GM12891 (cell line): ENCODE measurements at regions not wholly inside any gene's neighbourhood (a gene's known extent, or its start where the extent isn't known, plus 50 kb on each side); places are given as distances from the start of the nearest gene placed in this dataset.

Source experiments
- PAX5 ChIP-seq: IDR thresholded peaks from 2 replicates; pipeline ENCODE4 v1.6.1; 2011; ENCODE audit warnings: low read length, moderate library complexity, mild to moderate bottlenecking; ENCODE audit not compliant: insufficient read depth, severe bottlenecking
- POLR2A ChIP-seq: IDR thresholded peaks from 2 replicates; pipeline ENCODE4 v1.6.1; 2011; ENCODE audit warnings: low read depth, low read length, control low read depth
- POLR2AphosphoS5 ChIP-seq: IDR thresholded peaks from 2 replicates; pipeline ENCODE4 v1.6.1; 2011; ENCODE audit warnings: low read depth, low read length, control low read depth
- POU2F2 ChIP-seq: IDR thresholded peaks from 2 replicates; pipeline ENCODE4 v1.6.1; 2011; ENCODE audit warnings: low read depth, mild to moderate bottlenecking, control low read depth, low read length, moderate library complexity
- TAF1 ChIP-seq: IDR thresholded peaks from 2 replicates; pipeline ENCODE4 v1.6.1; 2011; ENCODE audit warnings: low read depth, low read length, control low read depth

DNA sequence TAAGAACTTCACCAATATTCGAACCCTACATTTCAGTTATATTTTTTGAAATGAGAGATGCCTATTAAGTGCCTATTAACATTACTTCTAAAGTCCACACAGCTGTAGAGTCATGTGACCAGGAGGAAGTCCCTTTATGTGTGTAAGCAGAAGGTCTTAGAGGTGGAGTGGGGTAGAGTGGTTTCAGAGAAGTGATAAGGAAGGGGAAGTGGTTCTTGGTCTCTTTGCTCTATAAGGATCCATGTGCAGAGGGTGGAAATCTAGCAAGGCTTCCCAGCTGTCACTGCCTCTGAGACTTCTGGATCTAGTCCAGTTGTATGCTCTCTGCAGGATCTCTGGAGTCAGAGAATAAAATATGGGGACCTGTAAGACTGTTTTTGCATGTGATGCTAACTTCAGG is 673.9 kb downstream of the FLRT2 start:
- TF ChIP-seq TAF1 (no peak), POLR2A (no peak), POLR2AphosphoS5 (no peak), PAX5 (no peak), POU2F2 (no peak)
